ENCODE measurements at regions not wholly inside any gene's neighbourhood (a gene's known extent, or its start where the extent isn't known, plus 50 kb on each side); places are given as distances from the start of the nearest gene placed in this dataset.

- Histone ChIP-seq H3K27me3 (replicated peaks; ENCODE audit: control insufficient read depth, insufficient read depth, low read length) (no peaks in the 10 kb centered on the region), H3K4me3 (replicated peaks; ENCODE audit: low read depth, low read length) (no peak overlapping the region), H3K36me3 (ENCODE audit: control insufficient read depth, insufficient read depth, low read length) (no peaks in the 10 kb centered on the region)
- no peak for TF ChIP-seq CTCF (IDR thresholded peaks at IDR 0.05; ENCODE audit: insufficient read depth, low read length, poor library complexity, severe bottlenecking)
- DNase-seq (ENCODE audit: extremely low read depth, insufficient read length) = no peak
Observed at GRCh38 chr12:126719912-126720705, 1546.9 kb upstream of the TMEM132C start.

- H3K36me3 ChIP-seq (ENCODE audit: control insufficient read depth, insufficient read depth, low read length) = no peaks in the 10 kb centered on the region
- no peaks in the 10 kb centered on the region for H3K27me3 ChIP-seq (replicated peaks; ENCODE audit: control insufficient read depth, insufficient read depth, low read length)
- no peak overlapping the region for H3K4me3 ChIP-seq (replicated peaks; ENCODE audit: low read depth, low read length)
- TF ChIP-seq CTCF (IDR thresholded peaks at IDR 0.05; ENCODE audit: insufficient read depth, low read length, poor library complexity, severe bottlenecking) = no peak
- no peak for DNase-seq (ENCODE audit: extremely low read depth, insufficient read length)
Observed at GRCh38 chr12:126726481-126727217, 1540.3 kb upstream of the TMEM132C start.

GRCh38 chr12:126727218-126728075 is 1539.5 kb upstream of the TMEM132C start:
- no peaks in the 10 kb centered on the region for H3K27me3 ChIP-seq (replicated peaks; ENCODE audit: control insufficient read depth, insufficient read depth, low read length)
- H3K36me3 ChIP-seq (ENCODE audit: control insufficient read depth, insufficient read depth, low read length) = no peaks in the 10 kb centered on the region
- H3K4me3 ChIP-seq (replicated peaks; ENCODE audit: low read depth, low read length) = no peak overlapping the region
- no peak for TF ChIP-seq CTCF (IDR thresholded peaks at IDR 0.05; ENCODE audit: insufficient read depth, low read length, poor library complexity, severe bottlenecking)
- DNase-seq (ENCODE audit: extremely low read depth, insufficient read length) = no peak

- no peak for DNase-seq (ENCODE audit: extremely low read depth, insufficient read length)
- no peaks in the 10 kb centered on the region for H3K27me3 ChIP-seq (replicated peaks; ENCODE audit: control insufficient read depth, insufficient read depth, low read length)
- TF ChIP-seq CTCF (IDR thresholded peaks at IDR 0.05; ENCODE audit: insufficient read depth, low read length, poor library complexity, severe bottlenecking) = no peak
- no peaks in the 10 kb centered on the region for H3K36me3 ChIP-seq (ENCODE audit: control insufficient read depth, insufficient read depth, low read length)
- no peak overlapping the region for H3K4me3 ChIP-seq (replicated peaks; ENCODE audit: low read depth, low read length)
Observed at GRCh38 chr12:126734296-126734695, 1532.7 kb upstream of the TMEM132C start.

GRCh38 chr12:126734710-126735109 is 1532.3 kb upstream of the TMEM132C start:
- TF ChIP-seq CTCF (IDR thresholded peaks at IDR 0.05; ENCODE audit: insufficient read depth, low read length, poor library complexity, severe bottlenecking) = no peak
- no peak for DNase-seq (ENCODE audit: extremely low read depth, insufficient read length)
- no peak overlapping the region for H3K4me3 ChIP-seq (replicated peaks; ENCODE audit: low read depth, low read length)
- H3K27me3 ChIP-seq (replicated peaks; ENCODE audit: control insufficient read depth, insufficient read depth, low read length) = no peaks in the 10 kb centered on the region
- H3K36me3 ChIP-seq (ENCODE audit: control insufficient read depth, insufficient read depth, low read length) = no peaks in the 10 kb centered on the region

Data from GM06990 (cell line).